Naive thymus-derived CD4-positive, alpha-beta T cell (primary cell): ENCODE measurements at regions not wholly inside any gene's neighbourhood (a gene's known extent, or its start where the extent isn't known, plus 50 kb on each side); places are given as distances from the start of the nearest gene placed in this dataset.

Experiments
- ATAC-seq: fragments of 150-1000 bp; cut with Tn5 transposase; 2 replicates; pipeline ENCODE4 v1.10.0; 2021; ENCODE audit warnings: mild to moderate bottlenecking, moderate library complexity
- CTCF ChIA-PET: fragments of 350-600 bp; sonication (Branson Sonifier 250); formaldehyde crosslinking; loops from one replicate; lab custom pipeline; 2021; ENCODE audit warnings: antibody characterized with exemption; lab: Charles Lee
- POLR2A ChIA-PET: fragments of 350-600 bp; sonication (Branson Sonifier 250); formaldehyde crosslinking; loops from one replicate; lab custom pipeline; 2021; ENCODE audit warnings: antibody characterized with exemption, inconsistent platforms; lab: Charles Lee
- DNase-seq, 9 donors: peaks; one replicate each; pipeline versions ENCODE4 v3.0.0 to v3.0.0-alpha.2; 2020 to 2022; ENCODE audit warnings: mixed read lengths in 1 of 9
- H3K27ac ChIP-seq: one replicate; pipeline ENCODE4 v1.7.0; 2013; ENCODE audit warnings: mild to moderate bottlenecking, low read depth, low read length, moderate library complexity
- H3K27me3 ChIP-seq, 2 donors: one replicate each; pipeline ENCODE4 v1.7.0; 2013; ENCODE audit warnings: low read length in 2 of 2, mild to moderate bottlenecking in 2 of 2, moderate library complexity in 2 of 2; ENCODE audit not compliant: control insufficient read depth in 2 of 2, insufficient read depth in 2 of 2
- H3K36me3 ChIP-seq, 3 experiments: 1 replicate in 2 of 3; 2 replicates in 1 of 3; pipeline ENCODE4 v1.7.0; 2013; ENCODE audit warnings: low read length in 3 of 3, mild to moderate bottlenecking in 3 of 3, moderate library complexity in 1 of 3; ENCODE audit not compliant: insufficient read depth in 3 of 3, control insufficient read depth in 2 of 3
- H3K4me1 ChIP-seq, 2 donors: one replicate each; pipeline ENCODE4 v1.7.0; 2013; ENCODE audit warnings: low read length in 2 of 2, mild to moderate bottlenecking in 2 of 2, moderate library complexity in 1 of 2; ENCODE audit not compliant: control insufficient read depth in 2 of 2, insufficient read depth in 2 of 2
- H3K4me3 ChIP-seq: 2 replicates; pipeline ENCODE4 v1.7.0; 2013; ENCODE audit warnings: mild to moderate bottlenecking, low read length
- H3K9me3 ChIP-seq, 3 experiments: 1 replicate in 2 of 3; 2 replicates in 1 of 3; pipeline ENCODE4 v1.7.0; 2013; ENCODE audit warnings: low read length in 3 of 3; ENCODE audit not compliant: control insufficient read depth in 2 of 3
- H3K27ac Mint-ChIP-seq, 9 donors: one replicate each; pipeline ENCODE4 v1.8.0; 2020 to 2022; ENCODE audit warnings: mixed read lengths in 9 of 9, mild to moderate bottlenecking in 8 of 9, moderate library complexity in 5 of 9, inconsistent platforms in 2 of 9
- H3K27me3 Mint-ChIP-seq, 5 donors: one replicate each; pipeline ENCODE4 v1.8.0; 2021 to 2022; ENCODE audit warnings: mixed read lengths in 5 of 5, mild to moderate bottlenecking in 1 of 5
- H3K36me3 Mint-ChIP-seq, 5 donors: one replicate each; pipeline ENCODE4 v1.8.0; 2020 to 2022; ENCODE audit warnings: mixed read lengths in 5 of 5, mild to moderate bottlenecking in 3 of 5, inconsistent platforms in 1 of 5
- H3K4me1 Mint-ChIP-seq, 7 donors: one replicate each; pipeline ENCODE4 v1.8.0; 2020 to 2022; ENCODE audit warnings: mixed read lengths in 7 of 7, mild to moderate bottlenecking in 3 of 7, inconsistent platforms in 1 of 7
- H3K4me3 Mint-ChIP-seq, 10 donors: one replicate each; pipeline ENCODE4 v1.8.0; 2020 to 2022; ENCODE audit warnings: mild to moderate bottlenecking in 10 of 10, mixed read lengths in 10 of 10, moderate library complexity in 6 of 10, inconsistent platforms in 2 of 10
- H3K9me3 Mint-ChIP-seq, 11 donors: one replicate each; pipeline ENCODE4 v1.8.0; 2020 to 2022; ENCODE audit warnings: mixed read lengths in 11 of 11, mild to moderate bottlenecking in 4 of 11, inconsistent platforms in 1 of 11, moderate library complexity in 1 of 11
- intact Hi-C, 2 donors: fragments of 100-400 bp; cut with micrococcal nuclease; formaldehyde crosslinking; loops; one replicate each; pipeline ENCODE4 v1.15.1; 2023

- Histone ChIP-seq H3K4me1 (peaks cover 3 to 7% of the 10 kb centered on the region in 2 donors), H3K27ac (no peak overlapping the region), H3K4me3 (no peak overlapping the region), H3K36me3 (no peaks in the 10 kb centered on the region), H3K9me3 (no peaks in the 10 kb centered on the region), H3K27me3 (no peaks in the 10 kb centered on the region)
- Mint-ChIP-seq H3K27ac (peak overlapping the region in 3 of 9 donors; percentile 5 to 91 (median 58)), H3K36me3 (no peaks in the 10 kb centered on the region), H3K4me3 (no peak overlapping the region), H3K4me1 (peaks cover 10 to 29% (median 21%) of the 10 kb centered on the region in 7 donors), H3K9me3 (peaks cover 0 to 3% (median 0%) of the 10 kb centered on the region in 11 donors), H3K27me3 (no peaks in the 10 kb centered on the region)
- ChIA-PET POLR2A (no interaction called here), CTCF (no interaction called here)
- no peak for ATAC-seq
- no peak for DNase-seq
- intact Hi-C loops = no loop called here
Observed at GRCh38 chr9:129419382-129419899, 201.5 kb downstream of the C9orf50 start.

- POLR2A ChIA-PET = no interaction called here
- Mint-ChIP-seq H3K4me3 (no peak overlapping the region), H3K36me3 (no peaks in the 10 kb centered on the region), H3K27ac (peak overlapping the region in 1 of 9 donors; percentile 25), H3K27me3 (peaks cover 0 to 2% (median 0%) of the 10 kb centered on the region in 5 donors), H3K4me1 (peaks cover 6 to 28% (median 23%) of the 10 kb centered on the region in 7 donors), H3K9me3 (peaks cover 0 to 5% (median 0%) of the 10 kb centered on the region in 11 donors)
- H3K4me3 ChIP-seq = no peak overlapping the region
- no peaks in the 10 kb centered on the region for H3K27me3 ChIP-seq
- intact Hi-C loops = no loop called here
- no peak for DNase-seq
- peaks cover 9 to 13% of the 10 kb centered on the region in 2 donors for H3K4me1 ChIP-seq
- no peaks in the 10 kb centered on the region for H3K9me3 ChIP-seq
- H3K27ac ChIP-seq = no peak overlapping the region
- ATAC-seq = no peak
- CTCF ChIA-PET = no interaction called here
- H3K36me3 ChIP-seq = no peaks in the 10 kb centered on the region
Observed at GRCh38 chr9:129418451-129418850, 202.4 kb downstream of the C9orf50 start.

- H3K4me1 ChIP-seq = peaks cover 17 to 20% of the 10 kb centered on the region in 2 donors
- Mint-ChIP-seq H3K27me3 (peaks cover 0 to 2% (median 0%) of the 10 kb centered on the region in 5 donors), H3K36me3 (no peaks in the 10 kb centered on the region), H3K9me3 (peaks cover 0 to 5% (median 0%) of the 10 kb centered on the region in 11 donors), H3K27ac (peak overlapping the region; percentile 65 to 86 (median 77)), H3K4me1 (peaks cover 5 to 30% (median 21%) of the 10 kb centered on the region in 7 donors), H3K4me3 (peak overlapping the region in 2 of 10 donors; percentile 0 to 13)
- CTCF ChIA-PET = no interaction called here
- DNase-seq = no peak
- H3K4me3 ChIP-seq = no peak overlapping the region
- no peak overlapping the region for H3K27ac ChIP-seq
- no peak for ATAC-seq
- POLR2A ChIA-PET = interaction anchor here (0.5 to 1.1 kb wide), 2 partner anchors 65 to 126 kb away, joined by 3 read pairs; no protein-coding TSS in a partner anchor
- no peaks in the 10 kb centered on the region for H3K27me3 ChIP-seq
- H3K36me3 ChIP-seq = no peaks in the 10 kb centered on the region
- H3K9me3 ChIP-seq = no peaks in the 10 kb centered on the region
- intact Hi-C loops = no loop called here
Observed at GRCh38 chr9:129416821-129417539, 203.9 kb downstream of the C9orf50 start.

- Mint-ChIP-seq H3K4me3 (peak overlapping the region in 1 of 10 donors; percentile 13), H3K27me3 (peaks cover 0 to 2% (median 0%) of the 10 kb centered on the region in 5 donors), H3K27ac (peak overlapping the region; percentile 42 to 86 (median 77)), H3K36me3 (no peaks in the 10 kb centered on the region), H3K4me1 (peaks cover 5 to 32% (median 24%) of the 10 kb centered on the region in 7 donors), H3K9me3 (peaks cover 0 to 5% (median 0%) of the 10 kb centered on the region in 11 donors)
- DNase-seq (no peak), ATAC-seq (no peak)
- H3K4me1 ChIP-seq = peaks cover 17 to 20% of the 10 kb centered on the region in 2 donors
- no peak overlapping the region for H3K4me3 ChIP-seq
- H3K36me3 ChIP-seq = no peaks in the 10 kb centered on the region
- no peaks in the 10 kb centered on the region for H3K9me3 ChIP-seq
- H3K27me3 ChIP-seq = no peaks in the 10 kb centered on the region
- no peak overlapping the region for H3K27ac ChIP-seq
- CTCF ChIA-PET = interaction anchor here (1.2 kb wide), 1 partner anchor 273 kb away, joined by 3 read pairs; no protein-coding TSS in a partner anchor
- POLR2A ChIA-PET = interaction anchor here (1.0 to 3.1 kb wide), 3 partner anchors 43 to 210 kb away, joined by 3 to 15 read pairs (median 5); partner anchors contain the start of gene NTMT1
- intact Hi-C loops = no loop called here
Observed at GRCh38 chr9:129415942-129416651, 204.8 kb downstream of the C9orf50 start.

- H3K36me3 Mint-ChIP-seq = peaks cover 0 to 7% (median 5%) of the 10 kb centered on the region in 5 donors
- peak overlapping the region in 4 of 10 donors; percentile 13 to 84 (median 22) for H3K4me3 Mint-ChIP-seq
- no peak for ATAC-seq
- Histone ChIP-seq H3K4me1 (peaks cover 17 to 20% of the 10 kb centered on the region in 2 donors), H3K4me3 (no peak overlapping the region), H3K27ac (no peak overlapping the region), H3K27me3 (no peaks in the 10 kb centered on the region), H3K9me3 (no peaks in the 10 kb centered on the region), H3K36me3 (no peaks in the 10 kb centered on the region)
- peaks cover 0 to 10% (median 5%) of the 10 kb centered on the region in 11 donors for H3K9me3 Mint-ChIP-seq
- no peak for DNase-seq
- POLR2A ChIA-PET = interaction anchor here (0.8 to 3.1 kb wide), 6 partner anchors 21 to 211 kb away, joined by 3 to 15 read pairs (median 4); partner anchors contain the start of gene NTMT1
- peaks cover 0 to 2% (median 0%) of the 10 kb centered on the region in 5 donors for H3K27me3 Mint-ChIP-seq
- H3K27ac Mint-ChIP-seq = peak overlapping the region in 8 of 9 donors; percentile 59 to 99 (median 98)
- H3K4me1 Mint-ChIP-seq = peaks cover 5 to 38% (median 32%) of the 10 kb centered on the region in 7 donors
- intact Hi-C loops = loop anchor here in 1 of 2 donors (5.0 kb wide), 1 partner anchor 472 kb away; no protein-coding TSS in a partner anchor
- CTCF ChIA-PET = interaction anchor here (1.2 kb wide), 1 partner anchor 272 kb away, joined by 3 read pairs; no protein-coding TSS in a partner anchor
Observed at GRCh38 chr9:129414993-129415941, 205.6 kb downstream of the C9orf50 start.
